H4 (cell line): ENCODE measurements at regions not wholly inside any gene's neighbourhood (a gene's known extent, or its start where the extent isn't known, plus 50 kb on each side); places are given as distances from the start of the nearest gene placed in this dataset.

Experiments used
- DNase-seq: peaks from one replicate; pipeline ENCODE4 v3.0.0-alpha.2; 2015; ENCODE audit warnings: low spot score

DNA sequence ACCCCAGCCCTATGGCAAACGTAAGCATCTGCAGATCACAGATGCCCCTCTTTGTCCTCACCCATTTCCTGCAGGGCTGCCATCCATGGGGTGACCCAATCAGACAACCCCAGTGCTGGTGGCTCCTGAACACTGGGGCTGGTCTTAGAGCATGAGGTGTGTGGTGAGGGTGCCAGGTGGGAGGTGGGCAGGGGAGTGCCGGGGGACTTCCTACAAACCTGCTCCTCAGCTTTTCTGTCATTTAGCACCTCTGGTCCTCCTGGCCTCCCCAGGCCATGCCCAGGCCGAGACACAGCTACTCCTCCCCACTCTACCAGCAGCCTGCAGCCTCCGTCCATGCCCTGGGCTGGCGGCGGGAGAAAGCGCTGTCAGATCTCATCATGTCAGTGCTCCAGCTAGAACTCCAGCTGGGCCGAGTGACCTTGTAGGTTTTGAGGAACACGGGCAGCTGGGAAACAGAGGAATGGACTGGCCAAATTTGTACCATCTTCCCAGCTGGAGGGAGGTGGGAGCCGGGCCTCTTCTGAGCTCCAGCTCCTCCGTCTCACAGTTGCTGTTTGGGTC is 157.7 kb upstream of the NECTIN1 start:
- DNase-seq: no peak

- DNase-seq: no peak
Observed at GRCh38 chr11:119885861-119886567, 157.0 kb upstream of the NECTIN1 start.

DNA sequence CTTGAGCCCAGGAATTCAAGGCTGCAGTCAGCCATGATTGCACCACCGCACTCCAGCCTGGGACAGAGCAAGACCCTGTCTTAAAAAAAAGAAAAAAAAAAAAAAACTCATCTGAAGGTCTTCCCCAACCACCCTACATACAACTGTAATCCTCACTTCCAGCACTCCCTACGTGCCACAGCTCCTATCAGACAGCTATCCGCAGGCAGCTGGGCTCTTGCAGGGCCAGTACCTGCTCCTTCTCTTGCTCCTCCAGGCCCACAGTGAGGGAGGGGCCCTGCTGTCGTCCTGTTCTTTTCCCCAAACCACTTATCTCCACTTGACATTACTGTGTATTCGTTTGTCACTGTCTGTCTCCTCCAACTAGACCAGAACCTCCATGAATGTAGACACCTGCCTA is 156.1 kb upstream of the NECTIN1 start:
- DNase-seq: no peak

- DNase-seq: no peak
Observed at GRCh38 chr11:119882316-119882715, 153.3 kb upstream of the NECTIN1 start.

DNA sequence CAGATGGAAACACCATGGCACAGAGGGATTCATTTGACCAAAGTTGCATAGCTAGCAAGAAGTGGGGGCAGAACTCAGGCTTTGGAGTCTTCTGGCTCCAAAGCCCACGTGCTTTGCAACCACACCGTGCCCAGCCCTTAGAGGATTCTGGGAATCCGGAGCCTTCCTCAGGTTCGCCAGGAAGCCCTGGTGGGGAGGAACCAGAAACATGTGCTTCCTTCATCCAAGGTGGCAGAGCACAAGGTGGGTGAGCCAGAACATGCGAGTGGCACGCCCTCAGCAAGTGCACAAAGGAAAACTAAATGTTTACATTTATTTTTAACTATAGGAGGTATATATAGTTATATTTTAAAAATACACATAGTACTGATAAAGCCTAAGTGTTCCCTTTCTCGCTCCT is 151.9 kb upstream of the NECTIN1 start:
- no peak for DNase-seq

GRCh38 chr11:119880143-119880542 is 151.1 kb upstream of the NECTIN1 start:
- DNase-seq: no peak

GRCh38 chr11:119878990-119879389 is 150.0 kb upstream of the NECTIN1 start:
- no peak for DNase-seq

DNA sequence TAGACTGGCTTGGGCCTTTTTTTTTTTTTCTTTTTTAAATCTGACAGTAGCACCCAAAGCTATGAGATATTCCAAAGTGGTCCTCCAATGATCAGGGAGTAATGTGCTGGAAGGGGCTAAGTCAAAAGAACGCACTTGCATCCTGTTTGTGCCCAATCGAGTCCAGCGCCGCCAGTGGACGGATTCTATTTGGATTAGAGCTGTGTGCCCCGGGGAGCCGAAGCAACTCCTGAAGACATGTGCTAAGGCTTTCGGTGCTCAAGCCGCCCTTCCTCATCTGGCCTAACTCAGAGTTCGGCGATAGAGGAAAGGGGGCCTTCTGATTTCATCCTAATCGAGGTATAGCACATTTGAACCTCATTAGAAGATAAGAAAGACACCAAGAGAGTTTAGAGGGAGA is 147.8 kb upstream of the NECTIN1 start:
- DNase-seq: no peak

DNA sequence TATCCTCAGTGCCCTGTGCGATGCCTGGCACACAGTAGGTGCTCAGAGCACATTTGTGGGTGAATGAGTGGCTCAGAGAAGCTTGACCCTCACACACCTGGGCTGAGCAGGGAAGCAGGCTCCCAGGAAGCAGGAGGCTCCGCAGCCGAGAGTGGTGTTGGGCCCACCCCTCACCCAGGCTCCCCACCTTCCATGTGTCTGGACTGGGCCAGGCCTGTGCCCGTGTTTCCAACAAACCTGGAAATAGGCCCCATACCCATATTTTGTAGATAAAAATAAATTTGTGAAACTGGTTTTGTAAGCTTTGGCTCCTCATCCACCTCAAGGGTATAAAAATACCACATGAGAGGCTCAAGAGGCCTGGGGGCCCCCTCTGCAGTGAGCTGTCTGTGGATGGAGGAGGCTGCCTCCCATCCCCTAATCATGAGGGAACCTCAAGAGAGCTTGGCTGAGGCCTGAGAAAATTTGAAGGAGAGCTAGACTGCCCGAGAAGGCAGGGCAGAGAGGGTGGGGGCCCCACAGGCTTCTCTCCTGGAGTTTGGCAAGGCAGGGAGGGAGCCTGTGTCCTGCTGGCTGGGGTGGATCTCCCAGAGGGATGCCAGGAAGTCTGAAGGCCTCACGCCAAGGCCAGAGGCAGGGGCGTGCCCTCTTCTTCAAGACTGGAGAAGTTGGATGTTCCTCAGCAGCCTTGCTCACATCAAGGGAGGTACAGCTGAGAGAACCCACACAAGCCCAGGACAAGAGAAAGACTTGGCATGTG is 147.0 kb upstream of the NECTIN1 start:
- DNase-seq: no peak

DNA sequence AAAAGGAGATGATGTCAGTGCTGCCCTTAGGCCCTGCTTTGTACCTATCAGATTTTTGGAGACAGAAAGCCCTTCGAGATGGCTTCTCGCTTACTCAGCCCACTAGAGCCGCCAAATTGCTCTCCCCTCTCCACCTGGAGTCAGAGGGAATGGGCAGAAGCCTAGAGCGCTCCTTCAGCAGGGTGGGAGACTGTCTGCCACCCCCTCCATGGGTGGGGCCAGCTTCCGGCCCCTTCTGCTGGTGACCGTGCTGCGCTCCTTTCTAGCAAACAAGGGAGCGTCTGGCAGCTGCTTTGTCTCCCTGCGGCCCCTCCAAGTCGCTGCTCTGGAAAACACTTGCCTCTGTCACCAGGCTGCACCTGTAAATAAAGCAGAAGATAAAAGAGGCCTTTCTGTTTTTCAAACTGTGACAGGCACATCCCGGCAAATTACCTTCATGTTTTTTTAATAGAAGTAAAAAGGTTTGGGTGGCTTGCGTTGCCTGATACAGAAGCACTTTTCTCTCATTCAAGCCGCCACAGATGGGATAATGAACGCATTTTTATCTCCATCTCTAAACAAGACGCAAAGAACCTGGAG is 145.7 kb upstream of the NECTIN1 start:
- no peak for DNase-seq

GRCh38 chr11:119873761-119874421 is 144.9 kb upstream of the NECTIN1 start:
- no peak for DNase-seq

- no peak for DNase-seq
Observed at GRCh38 chr11:119872611-119873310, 143.8 kb upstream of the NECTIN1 start.

GRCh38 chr11:119865661-119866156 is 136.7 kb upstream of the NECTIN1 start:
- peak; percentile 63 for DNase-seq

GRCh38 chr11:119864836-119865235 is 135.8 kb upstream of the NECTIN1 start:
- DNase-seq: no peak

DNA sequence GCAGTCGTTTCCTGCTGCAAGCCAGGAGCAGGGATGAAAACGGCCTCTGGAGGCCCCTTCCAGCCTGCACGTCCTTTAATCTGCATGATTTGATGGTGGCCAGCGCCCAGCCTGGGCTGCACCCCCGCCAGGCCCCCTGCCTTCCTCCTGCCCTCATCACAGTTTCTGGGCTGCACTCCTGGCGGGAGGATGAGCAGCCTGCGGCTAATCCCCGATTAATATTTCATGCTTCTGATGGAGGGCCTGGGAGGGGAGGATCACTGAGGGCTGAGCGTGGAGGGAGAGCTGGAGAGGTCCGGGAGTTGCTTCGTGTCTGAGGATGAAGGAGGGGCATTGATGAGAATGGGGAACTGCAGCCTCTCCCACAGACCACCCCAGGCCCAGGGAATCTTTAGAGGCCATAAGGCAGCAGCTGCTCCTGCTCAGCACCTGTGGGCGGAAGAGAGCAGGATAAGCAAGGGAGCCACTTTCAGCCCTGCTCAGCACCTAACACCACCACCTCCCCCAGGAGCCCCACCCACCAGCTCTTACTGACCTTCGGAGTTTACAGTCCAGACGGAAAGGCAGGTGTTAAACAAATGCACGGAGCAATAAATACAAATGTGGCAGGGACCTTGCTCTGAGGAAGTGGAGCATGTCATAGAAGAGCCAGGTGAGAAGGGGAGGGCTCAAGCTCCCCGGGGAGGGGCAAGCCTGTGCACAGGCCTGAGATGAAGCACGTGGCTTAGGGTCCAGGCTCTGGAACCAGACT is 135.0 kb upstream of the NECTIN1 start:
- DNase-seq: no peak

- no peak for DNase-seq
Observed at GRCh38 chr11:119863236-119863635, 134.2 kb upstream of the NECTIN1 start.

DNA sequence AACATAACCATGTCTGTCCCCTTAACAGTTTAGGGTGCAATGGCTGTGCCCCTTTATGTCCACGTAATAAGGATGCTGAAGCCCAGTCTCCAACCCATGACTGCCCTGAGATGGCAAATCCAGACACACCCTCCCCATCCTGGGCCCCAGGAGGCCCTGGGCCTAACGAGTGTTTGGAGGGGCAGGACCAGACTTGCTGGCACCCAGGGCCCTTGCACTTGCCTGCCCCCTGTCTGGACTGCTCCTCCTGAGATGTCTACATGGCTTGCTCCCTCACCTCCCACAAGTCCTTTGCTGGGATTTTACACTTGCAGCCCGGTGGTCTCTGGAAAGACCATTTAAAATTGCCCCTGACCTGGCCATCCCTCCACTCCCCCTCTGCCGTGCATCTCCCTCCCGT is 132.2 kb upstream of the NECTIN1 start:
- DNase-seq: no peak

DNA sequence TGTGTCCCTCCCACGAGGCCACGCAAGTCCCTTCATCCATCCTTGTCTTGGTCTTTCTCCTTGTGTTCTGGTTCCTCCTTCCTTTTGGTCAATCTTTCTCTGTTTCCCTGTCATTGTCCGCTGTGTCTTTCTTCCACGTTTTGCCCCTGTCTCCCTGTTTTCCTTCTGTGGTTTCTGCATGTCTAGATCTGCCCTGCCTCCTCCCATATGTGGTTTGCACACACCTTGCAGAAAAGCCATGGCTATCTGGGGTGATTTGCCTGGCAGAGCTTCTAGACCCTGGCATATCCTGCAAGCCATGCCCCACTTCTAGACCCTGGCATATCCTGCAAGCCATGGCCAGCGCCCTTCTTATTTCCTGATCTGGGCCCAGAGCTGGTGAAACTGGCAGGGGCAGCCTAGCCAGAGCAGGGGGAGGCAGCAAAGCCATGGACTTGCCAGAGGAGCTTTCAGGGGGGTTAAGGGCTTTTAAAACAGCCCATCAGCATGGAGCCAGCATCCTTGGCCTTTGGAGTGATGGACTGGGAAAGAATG is 131.6 kb upstream of the NECTIN1 start:
- no peak for DNase-seq

DNA sequence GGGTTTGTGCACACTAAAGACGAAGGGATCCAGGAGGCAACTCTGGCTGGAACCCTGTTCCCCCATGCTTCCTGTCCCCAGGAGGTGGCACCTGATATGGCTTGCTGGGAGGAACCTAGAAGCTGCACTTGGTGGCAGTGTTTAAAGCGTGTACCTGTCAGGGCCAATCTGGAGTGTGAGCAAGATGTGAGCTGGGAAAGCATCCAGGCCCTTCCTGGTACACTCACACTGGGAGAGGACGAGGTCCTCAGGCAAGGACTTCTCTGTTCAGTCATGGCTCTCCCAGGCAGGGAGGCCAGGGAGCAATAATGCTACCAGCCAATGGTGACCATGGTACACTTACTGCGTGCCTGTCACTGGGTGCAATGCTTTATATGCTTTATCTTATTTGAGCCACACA is 130.7 kb upstream of the NECTIN1 start:
- DNase-seq: no peak

DNA sequence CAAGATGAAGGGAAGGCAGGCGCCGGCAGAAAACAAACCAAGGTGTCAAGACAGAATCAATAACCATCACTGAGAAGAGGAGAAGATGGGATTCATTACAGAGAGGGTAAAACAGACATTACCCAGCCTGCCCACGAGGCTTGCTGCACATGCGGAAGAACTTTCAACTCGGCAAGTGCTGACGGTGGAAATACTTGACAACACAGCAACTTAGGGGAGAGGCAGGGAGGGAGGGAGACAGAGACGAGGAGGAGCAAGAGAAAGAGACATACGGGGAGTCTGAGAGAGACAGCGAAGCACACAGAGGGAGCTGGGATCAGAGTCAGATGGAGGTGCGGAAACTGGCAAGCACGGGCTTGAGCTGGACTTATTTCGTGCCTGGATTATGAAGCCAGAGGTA is 129.3 kb upstream of the NECTIN1 start:
- DNase-seq: no peak
